ENCODE measurements at regions not wholly inside any gene's neighbourhood (a gene's known extent, or its start where the extent isn't known, plus 50 kb on each side); places are given as distances from the start of the nearest gene placed in this dataset.
"Not testable (repeated sequence)": the region's sequence is repeated elsewhere in the genome, so short reads cannot be mapped to it uniquely, and the experiment has no call there.

DNA sequence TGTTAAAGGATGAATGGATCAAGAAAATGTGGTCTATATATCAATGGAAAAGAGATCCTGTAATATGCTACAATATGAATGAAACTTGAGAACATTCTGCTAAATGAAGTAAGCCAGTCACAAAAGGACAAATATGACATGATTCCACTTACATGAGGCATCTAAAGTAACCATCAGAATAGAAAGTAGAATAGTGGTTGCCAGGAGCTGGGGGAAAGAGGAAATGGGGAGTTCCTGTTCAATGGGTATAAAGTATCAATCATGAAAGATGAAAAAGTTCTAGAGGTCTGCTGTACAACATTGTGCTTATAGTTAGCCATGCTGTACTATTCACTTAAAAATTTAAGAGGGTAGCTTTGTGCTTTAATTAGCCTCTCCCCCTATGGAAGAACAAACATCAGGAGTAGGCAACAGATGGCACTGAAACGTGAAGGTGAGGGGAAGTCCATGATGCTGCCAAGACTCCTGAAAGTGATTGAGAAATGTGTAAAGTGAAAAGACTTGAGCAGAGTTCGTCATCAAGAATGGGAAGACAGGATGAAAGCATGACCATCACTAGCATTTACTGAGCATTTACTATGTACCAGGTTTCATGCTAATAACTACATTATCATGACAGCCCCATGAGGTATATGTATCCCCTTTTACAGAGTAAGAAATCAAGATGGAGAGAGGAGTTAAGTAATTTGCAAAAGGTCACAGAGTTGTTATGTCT is 167.2 kb downstream of the CYB561 start:
- H3K4me1 Mint-ChIP-seq (ENCODE audit: unreplicated experiment) = peaks cover 11% of the 10 kb centered on the region
- H3K27ac Mint-ChIP-seq = no peak overlapping the region
- TF ChIP-seq CTCF (conservative IDR thresholded peaks at IDR 0.05) = no peak
- H3K4me3 Mint-ChIP-seq = no peak overlapping the region
- peaks cover 34% of the 10 kb centered on the region for H3K36me3 Mint-ChIP-seq
- H3K27me3 Mint-ChIP-seq = no peaks in the 10 kb centered on the region
- peaks cover 8% of the 10 kb centered on the region for H3K9me3 Mint-ChIP-seq
- DNase-seq (ENCODE audit: extremely low spot score, unreplicated experiment) = no peak

GRCh38 chr17:63279498-63280230 is 166.4 kb downstream of the CYB561 start:
- peaks cover 12% of the 10 kb centered on the region for H3K9me3 Mint-ChIP-seq
- H3K4me1 Mint-ChIP-seq (ENCODE audit: unreplicated experiment) = peaks cover 11% of the 10 kb centered on the region
- H3K27ac Mint-ChIP-seq = no peak overlapping the region
- no peak for TF ChIP-seq CTCF (conservative IDR thresholded peaks at IDR 0.05)
- H3K4me3 Mint-ChIP-seq = no peak overlapping the region
- no peaks in the 10 kb centered on the region for H3K27me3 Mint-ChIP-seq
- DNase-seq (ENCODE audit: extremely low spot score, unreplicated experiment) = no peak
- peaks cover 35% of the 10 kb centered on the region for H3K36me3 Mint-ChIP-seq

DNA sequence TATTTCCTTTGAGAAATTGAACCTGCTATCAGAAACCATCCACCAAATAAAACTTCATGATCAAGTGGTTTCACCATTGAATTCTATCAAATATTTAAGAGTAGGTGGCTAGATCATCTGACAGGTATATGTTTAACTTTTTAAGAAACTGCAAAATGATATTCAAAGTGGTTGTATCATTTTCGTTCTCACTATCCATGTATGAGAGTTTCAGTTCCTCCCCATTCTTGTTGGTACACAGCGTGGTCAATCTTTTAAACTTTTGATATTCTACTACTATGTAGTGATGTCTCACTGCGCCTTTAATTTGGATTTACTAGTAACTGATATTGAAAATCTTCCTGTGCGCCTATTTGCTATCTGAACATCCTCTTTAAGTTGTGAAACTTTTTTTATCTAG is 163.7 kb downstream of the CYB561 start:
- Mint-ChIP-seq H3K4me3 (no peak overlapping the region), H3K36me3 (peaks cover 41% of the 10 kb centered on the region), H3K4me1 (ENCODE audit: unreplicated experiment) (no peaks in the 10 kb centered on the region), H3K9me3 (peaks cover 27% of the 10 kb centered on the region), H3K27me3 (no peaks in the 10 kb centered on the region), H3K27ac (no peak overlapping the region)
- TF ChIP-seq CTCF (conservative IDR thresholded peaks at IDR 0.05) = no peak
- no peak for DNase-seq (ENCODE audit: extremely low spot score, unreplicated experiment)

DNA sequence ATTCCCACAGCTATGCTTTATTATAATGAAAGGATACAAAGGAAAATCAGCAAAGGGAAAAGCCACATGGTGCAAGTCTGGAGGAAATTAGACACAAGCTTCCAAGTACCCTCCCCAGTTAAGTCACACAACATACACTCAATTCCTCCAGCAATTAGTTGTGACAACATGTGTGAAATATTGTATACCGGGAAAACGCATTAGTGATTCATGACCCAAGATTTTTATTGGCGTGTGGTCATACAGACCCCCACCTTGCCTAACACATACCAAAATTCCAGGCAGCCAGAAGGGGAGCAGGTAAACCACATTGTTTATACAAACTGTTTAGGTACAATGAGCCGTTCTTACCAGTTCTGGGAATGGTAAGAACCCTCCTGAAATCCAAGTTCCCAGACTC is 160.6 kb downstream of the CYB561 start:
- Mint-ChIP-seq H3K36me3 (peaks cover 39% of the 10 kb centered on the region), H3K9me3 (peaks cover 27% of the 10 kb centered on the region), H3K4me3 (no peak overlapping the region), H3K27ac (no peak overlapping the region), H3K27me3 (no peaks in the 10 kb centered on the region), H3K4me1 (ENCODE audit: unreplicated experiment) (no peaks in the 10 kb centered on the region)
- no peak for DNase-seq (ENCODE audit: extremely low spot score, unreplicated experiment)
- no peak for TF ChIP-seq CTCF (conservative IDR thresholded peaks at IDR 0.05)

DNA sequence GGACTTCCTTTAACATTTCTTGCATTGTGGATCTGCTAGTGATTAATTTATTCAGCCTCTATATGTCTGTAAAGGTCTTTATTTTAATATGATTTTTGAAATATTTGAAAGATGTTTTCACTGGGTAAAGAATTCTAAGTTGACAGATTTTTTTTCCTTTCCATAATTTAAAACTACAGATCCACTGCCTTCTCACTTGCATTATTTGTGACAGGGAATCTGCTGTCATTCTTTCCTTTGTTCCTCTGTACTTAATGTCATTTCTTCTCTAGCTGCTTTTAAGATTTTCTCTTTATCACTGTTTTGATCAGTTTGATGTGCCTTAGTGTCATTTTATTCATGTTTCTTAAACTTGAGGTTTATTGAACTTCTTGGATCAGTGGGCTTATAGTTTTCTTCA is 159.9 kb downstream of the CYB561 start:
- H3K9me3 Mint-ChIP-seq = peaks cover 27% of the 10 kb centered on the region
- no peak overlapping the region for H3K27ac Mint-ChIP-seq
- no peak overlapping the region for H3K4me3 Mint-ChIP-seq
- no peak for TF ChIP-seq CTCF (conservative IDR thresholded peaks at IDR 0.05)
- DNase-seq (ENCODE audit: extremely low spot score, unreplicated experiment) = no peak
- no peaks in the 10 kb centered on the region for H3K4me1 Mint-ChIP-seq (ENCODE audit: unreplicated experiment)
- no peaks in the 10 kb centered on the region for H3K27me3 Mint-ChIP-seq
- H3K36me3 Mint-ChIP-seq = peaks cover 39% of the 10 kb centered on the region

DNA sequence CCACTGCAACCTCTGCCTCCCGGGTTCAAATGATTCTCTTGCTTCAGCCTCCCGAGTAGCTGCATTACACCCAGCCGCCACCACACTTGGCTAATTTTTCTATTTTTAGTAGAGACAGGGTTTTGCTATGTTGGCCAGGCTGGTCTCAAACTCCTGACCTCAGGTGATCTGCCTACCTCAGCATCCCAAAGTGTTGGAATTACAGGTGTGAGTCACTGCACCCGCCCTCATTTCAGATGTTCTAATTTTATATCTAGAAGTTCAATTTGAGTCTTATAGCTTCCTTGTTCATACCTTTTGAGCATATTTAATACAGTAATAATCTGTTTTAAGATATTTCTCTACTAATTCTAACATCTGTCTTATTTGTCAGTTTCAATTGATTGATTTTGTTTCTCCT is 159.1 kb downstream of the CYB561 start:
- not testable (repeated sequence) for H3K27me3 Mint-ChIP-seq; DNase-seq (ENCODE audit: extremely low spot score, unreplicated experiment); H3K27ac Mint-ChIP-seq; H3K4me3 Mint-ChIP-seq; H3K4me1 Mint-ChIP-seq (ENCODE audit: unreplicated experiment)
- peaks cover 36% of the 10 kb centered on the region for H3K36me3 Mint-ChIP-seq
- peaks cover 27% of the 10 kb centered on the region for H3K9me3 Mint-ChIP-seq

Data from type B pancreatic cell (in vitro differentiated cells).